Breast epithelium (tissue), 4 donors: ENCODE measurements at regions not wholly inside any gene's neighbourhood (a gene's known extent, or its start where the extent isn't known, plus 50 kb on each side); places are given as distances from the start of the nearest gene placed in this dataset.
"Not testable (repeated sequence)": the region's sequence is repeated elsewhere in the genome, so short reads cannot be mapped to it uniquely, and the experiment has no call there.

Experiments
- DNase-seq, 2 donors: peaks; one replicate each; pipeline ENCODE4 v3.0.0-alpha.2; 2019; ENCODE audit warnings: low spot score in 2 of 2
- H3K27ac ChIP-seq, 2 donors: fragments of 200-600 bp; sonication (generic) in 1 of 2; one replicate each; pipeline ENCODE4 v1.5.1; 2016 to 2019; ENCODE audit warnings: mild to moderate bottlenecking in 1 of 2
- H3K27me3 ChIP-seq, 2 donors: fragments of 200-600 bp; sonication (generic) in 1 of 2; one replicate each; pipeline versions ENCODE4 v1.5.1 to v1.6.0; 2017 to 2019; ENCODE audit warnings: control low read depth in 1 of 2, mild to moderate bottlenecking in 1 of 2
- H3K36me3 ChIP-seq: fragments of 200-600 bp; one replicate; pipeline ENCODE4 v1.5.1; 2019
- H3K4me1 ChIP-seq, 2 donors: fragments of 200-600 bp; sonication (generic); one replicate each; pipeline ENCODE4 v1.5.1; 2016 to 2019; ENCODE audit warnings: control low read depth in 1 of 2
- H3K4me3 ChIP-seq, 3 donors: fragments of 200-600 bp; sonication (generic); 1 replicate in 2 of 3; 2 replicates in 1 of 3; pipeline ENCODE4 v1.5.1; 2016 to 2019; ENCODE audit warnings: mild to moderate bottlenecking in 3 of 3, moderate library complexity in 2 of 3
- H3K9me3 ChIP-seq, 2 donors: fragments of 200-600 bp; sonication (generic) in 1 of 2; one replicate each; pipeline ENCODE4 v1.5.1; 2016 to 2019; ENCODE audit warnings: control low read depth in 1 of 2
- CTCF ChIP-seq, 3 donors: fragments of 450-650 bp; IDR thresholded peaks; one replicate each; pipeline ENCODE4 v1.5.1; 2016 to 2017; ENCODE audit warnings: antibody characterized with exemption in 3 of 3, mild to moderate bottlenecking in 3 of 3, moderate library complexity in 3 of 3
- POLR2A ChIP-seq: fragments of 450-650 bp; IDR thresholded peaks from one replicate; pipeline ENCODE4 v1.6.1; 2016; ENCODE audit warnings: antibody characterized with exemption, mild to moderate bottlenecking, moderate library complexity
- POLR2AphosphoS5 ChIP-seq, 3 donors: sonication (generic); formaldehyde crosslinking; IDR thresholded peaks; one replicate each; pipeline ENCODE4 v1.6.1; 2017; ENCODE audit warnings: antibody characterized with exemption in 3 of 3
- intact Hi-C: fragments of 100-400 bp; cut with DNase I; formaldehyde crosslinking; loops from one replicate; pipeline ENCODE4 v1.15.1; 2023; ENCODE audit warnings: low total_unique reads

GRCh38 chr6:50410579-50410978, 302.7 kb upstream of the TFAP2D start:
- TF ChIP-seq CTCF (IDR thresholded peaks at IDR 0.05), result no peak
- no peak for TF ChIP-seq POLR2AphosphoS5 (IDR thresholded peaks at IDR 0.05)
- no peak for TF ChIP-seq POLR2A
- no peaks in the 10 kb centered on the region for H3K27me3 ChIP-seq
- no peaks in the 10 kb centered on the region for H3K9me3 ChIP-seq
- H3K4me1 ChIP-seq, result no peaks in the 10 kb centered on the region
- H3K27ac ChIP-seq, result no peak overlapping the region
- intact Hi-C loops, result no loop called here
- H3K36me3 ChIP-seq, result no peaks in the 10 kb centered on the region
- DNase-seq, result no peak
- no peak overlapping the region for H3K4me3 ChIP-seq

- H3K36me3 ChIP-seq, H3K9me3 ChIP-seq, H3K27ac ChIP-seq, intact Hi-C loops, DNase-seq, H3K4me1 ChIP-seq, H3K4me3 ChIP-seq, H3K27me3 ChIP-seq: not testable (repeated sequence)
Observed at GRCh38 chr6:50421041-50421440, 292.3 kb upstream of the TFAP2D start.

- intact Hi-C loops, result no loop called here
- Histone ChIP-seq H3K4me1 (no peaks in the 10 kb centered on the region), H3K27ac (no peak overlapping the region), H3K4me3 (no peak overlapping the region), H3K36me3 (no peaks in the 10 kb centered on the region), H3K27me3 (no peaks in the 10 kb centered on the region), H3K9me3 (no peaks in the 10 kb centered on the region)
- DNase-seq, result no peak
- no peak for TF ChIP-seq POLR2A
- no peak for TF ChIP-seq POLR2AphosphoS5 (IDR thresholded peaks at IDR 0.05)
- TF ChIP-seq CTCF (IDR thresholded peaks at IDR 0.05), result no peak
Observed at GRCh38 chr6:50427267-50427666, 286.1 kb upstream of the TFAP2D start.

GRCh38 chr6:50437901-50438300, 275.4 kb upstream of the TFAP2D start:
- Histone ChIP-seq H3K27me3 (no peaks in the 10 kb centered on the region), H3K4me3 (no peak overlapping the region), H3K27ac (no peak overlapping the region), H3K4me1 (no peaks in the 10 kb centered on the region), H3K36me3 (no peaks in the 10 kb centered on the region), H3K9me3 (no peaks in the 10 kb centered on the region)
- TF ChIP-seq POLR2A, result no peak
- no peak for TF ChIP-seq CTCF (IDR thresholded peaks at IDR 0.05)
- no peak for TF ChIP-seq POLR2AphosphoS5 (IDR thresholded peaks at IDR 0.05)
- intact Hi-C loops, result no loop called here
- DNase-seq, result no peak

- H3K27ac ChIP-seq, result no peak overlapping the region
- H3K27me3 ChIP-seq, result no peaks in the 10 kb centered on the region
- intact Hi-C loops, result no loop called here
- TF ChIP-seq CTCF (IDR thresholded peaks at IDR 0.05) (no peak), POLR2A (no peak), POLR2AphosphoS5 (IDR thresholded peaks at IDR 0.05) (no peak)
- H3K36me3 ChIP-seq, result no peaks in the 10 kb centered on the region
- no peak overlapping the region for H3K4me3 ChIP-seq
- no peaks in the 10 kb centered on the region for H3K9me3 ChIP-seq
- H3K4me1 ChIP-seq, result no peaks in the 10 kb centered on the region
- no peak for DNase-seq
Observed at GRCh38 chr6:50442531-50443040, 270.7 kb upstream of the TFAP2D start.

GRCh38 chr6:50443144-50443543, 270.2 kb upstream of the TFAP2D start:
- H3K27me3 ChIP-seq, result no peaks in the 10 kb centered on the region
- no peak for TF ChIP-seq CTCF (IDR thresholded peaks at IDR 0.05)
- no peak for TF ChIP-seq POLR2AphosphoS5 (IDR thresholded peaks at IDR 0.05)
- TF ChIP-seq POLR2A, result no peak
- no peaks in the 10 kb centered on the region for H3K36me3 ChIP-seq
- no peaks in the 10 kb centered on the region for H3K4me1 ChIP-seq
- H3K9me3 ChIP-seq, result no peaks in the 10 kb centered on the region
- intact Hi-C loops, result no loop called here
- DNase-seq, result no peak
- H3K27ac ChIP-seq, result no peak overlapping the region
- no peak overlapping the region for H3K4me3 ChIP-seq
